SIG-M5 treated with dmso at 0.1 percent for 504 hours (cell line): ENCODE measurements at regions not wholly inside any gene's neighbourhood (a gene's known extent, or its start where the extent isn't known, plus 50 kb on each side); places are given as distances from the start of the nearest gene placed in this dataset.
"Not testable (repeated sequence)": the region's sequence is repeated elsewhere in the genome, so short reads cannot be mapped to it uniquely, and the experiment has no call there.

Source experiments
- DNase-seq: peaks from one replicate; lab custom pipeline; 2025; ENCODE audit not compliant: unreplicated experiment; lab: John Stamatoyannopoulos, UW

DNA sequence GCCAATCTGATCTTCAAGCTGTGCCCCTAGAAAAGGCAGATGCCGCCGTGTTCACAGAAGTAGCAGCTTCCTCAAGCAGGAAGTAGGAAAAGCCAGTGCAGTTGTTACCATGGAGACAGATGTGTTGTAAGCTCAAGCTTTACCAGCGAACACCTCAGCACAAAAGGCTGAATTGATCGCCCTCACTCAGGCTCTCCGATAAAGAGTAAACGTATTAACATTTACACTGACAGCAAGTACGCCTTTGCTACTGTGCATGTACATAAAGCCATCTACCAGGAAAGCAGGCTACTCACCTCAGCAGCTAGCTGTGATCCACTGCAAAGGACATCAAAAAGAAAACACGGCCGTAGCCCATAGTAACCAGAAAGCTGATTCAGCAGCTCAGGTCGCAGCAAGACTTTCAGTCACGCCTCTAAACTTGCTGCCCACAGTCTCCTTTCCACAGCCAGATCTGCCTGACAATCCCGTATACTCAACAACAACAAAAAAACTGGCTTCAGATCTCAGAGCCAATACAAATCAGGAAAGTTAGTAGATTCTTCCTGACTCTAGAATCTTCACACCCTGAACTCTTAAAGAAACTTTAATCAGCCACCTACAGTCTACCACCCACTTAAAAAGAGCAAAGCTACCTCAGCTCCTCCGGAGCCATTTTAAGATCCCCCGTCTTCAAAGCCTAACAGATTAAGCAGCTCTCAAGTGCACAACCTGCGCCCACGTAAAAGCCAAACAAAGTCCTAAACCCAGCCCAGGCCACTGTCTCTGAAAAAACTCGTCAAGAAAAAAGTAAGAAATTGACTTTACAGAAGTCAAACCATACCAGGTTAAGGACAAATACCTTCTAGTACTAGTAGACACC is 160.0 kb downstream of the DEFB131A start:
- peak; percentile 52 for DNase-seq

DNA sequence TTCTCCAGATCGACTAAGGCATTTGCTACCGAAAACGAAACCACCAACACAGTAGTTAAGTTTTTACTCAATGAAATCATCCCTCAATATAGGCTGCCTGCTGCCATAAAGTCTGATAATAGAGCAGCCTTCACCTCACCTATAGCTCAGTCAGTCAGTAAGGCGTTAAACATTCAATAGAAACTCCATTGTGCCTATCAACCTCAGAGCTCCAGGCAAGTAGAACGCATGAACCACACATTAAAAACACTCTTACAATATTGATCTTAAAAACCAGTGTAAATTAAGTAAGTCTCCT is 160.6 kb downstream of the DEFB131A start:
- DNase-seq: not testable (repeated sequence)

- no peak for DNase-seq
These were observed 164.1 kb downstream of the DEFB131A start for GRCh38 chr4:9608300-9608699.

GRCh38 chr4:9610321-9610720 is 166.1 kb downstream of the DEFB131A start:
- DNase-seq: not testable (repeated sequence)

GRCh38 chr4:9611101-9611500 is 166.9 kb downstream of the DEFB131A start:
- no peak for DNase-seq

DNA sequence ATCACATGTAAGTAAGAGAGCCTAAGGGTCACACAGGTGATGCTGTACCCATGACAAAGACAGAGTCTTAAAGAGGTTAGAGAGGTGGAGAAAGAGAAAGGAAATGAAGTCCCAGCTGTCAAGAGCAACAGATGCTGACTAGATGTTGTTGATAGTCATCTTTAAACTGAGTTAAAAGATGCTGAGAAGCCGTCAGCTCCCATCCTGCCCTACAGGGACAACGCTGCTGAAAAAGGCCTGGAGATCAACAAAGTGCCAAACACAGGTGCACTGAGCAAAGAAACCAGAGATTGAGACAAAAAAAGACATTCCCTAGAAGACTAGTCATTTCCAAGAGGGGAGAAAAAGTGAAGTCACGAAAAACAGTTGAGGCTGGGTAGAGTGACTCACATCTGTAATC is 145.0 kb upstream of the DRD5 start:
- not testable (repeated sequence) for DNase-seq

DNA sequence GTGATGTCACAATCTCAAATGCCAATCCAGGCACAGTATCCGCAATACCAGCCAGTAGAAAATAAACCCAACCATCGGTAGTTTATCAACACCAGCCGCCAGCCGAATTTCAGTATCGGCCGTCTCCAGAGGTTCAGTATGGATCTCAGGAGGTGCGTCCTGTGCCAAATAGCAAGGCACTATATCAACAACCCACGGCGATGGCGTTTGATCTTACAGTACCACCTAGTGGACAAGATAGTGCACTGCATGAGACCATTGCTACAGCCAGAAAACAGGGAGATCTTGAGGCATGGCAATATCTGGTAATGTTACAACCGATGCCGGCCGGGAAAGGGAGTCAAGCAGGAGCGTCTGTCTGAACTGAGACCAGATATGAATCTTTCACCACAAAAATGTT is 121.8 kb upstream of the DRD5 start:
- not testable (repeated sequence) for DNase-seq

- DNase-seq: not testable (repeated sequence)
These were observed 120.5 kb upstream of the DRD5 start for GRCh38 chr4:9660955-9661354.

GRCh38 chr4:9670725-9671124 is 110.7 kb upstream of the DRD5 start:
- not testable (repeated sequence) for DNase-seq

DNA sequence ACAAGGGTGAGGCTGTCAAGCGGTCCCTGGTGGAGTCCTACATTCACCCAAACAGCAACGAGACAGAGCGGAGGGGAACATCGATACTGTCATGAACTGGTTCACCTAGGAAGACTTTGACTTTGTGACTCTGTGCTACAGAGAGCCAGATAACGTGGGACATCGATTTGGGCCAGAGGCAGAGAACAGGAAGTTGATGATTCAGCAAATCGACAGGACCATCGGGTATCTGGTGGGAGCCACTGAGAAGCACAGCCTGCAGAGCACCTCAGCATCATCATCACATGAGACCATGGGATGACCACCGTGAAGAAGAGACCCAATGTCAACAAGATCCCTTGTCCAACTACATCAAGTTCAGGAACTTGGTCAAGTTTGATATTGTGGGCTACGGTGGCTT is 104.1 kb upstream of the DRD5 start:
- DNase-seq: not testable (repeated sequence)

GRCh38 chr4:9679704-9680478 is 101.5 kb upstream of the DRD5 start:
- DNase-seq: no peak

- not testable (repeated sequence) for DNase-seq
These were observed 98.3 kb upstream of the DRD5 start for GRCh38 chr4:9683174-9683573.

DNA sequence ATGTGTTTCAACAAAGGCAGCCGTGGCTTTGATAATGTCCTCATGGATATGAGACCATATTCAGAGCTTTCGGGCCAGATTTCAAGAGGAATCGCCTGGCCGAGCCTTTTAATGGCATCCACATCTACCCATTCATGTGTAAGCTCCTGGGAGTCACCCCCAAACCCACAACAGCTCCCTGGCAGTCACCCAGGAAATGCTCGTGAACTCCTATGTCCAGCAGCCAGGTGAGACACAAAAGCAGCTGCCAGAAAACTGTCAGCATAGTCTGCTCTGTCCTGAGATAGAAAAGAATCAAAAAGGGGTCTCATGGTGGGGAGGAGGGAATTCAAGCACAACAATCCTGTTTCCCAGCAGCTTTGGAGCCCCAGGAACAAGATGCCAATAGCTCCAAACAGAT is 96.4 kb upstream of the DRD5 start:
- DNase-seq: not testable (repeated sequence)

GRCh38 chr4:9685692-9686091 is 95.7 kb upstream of the DRD5 start:
- no peak for DNase-seq

GRCh38 chr4:9690636-9691237 is 90.7 kb upstream of the DRD5 start:
- not testable (repeated sequence) for DNase-seq

DNA sequence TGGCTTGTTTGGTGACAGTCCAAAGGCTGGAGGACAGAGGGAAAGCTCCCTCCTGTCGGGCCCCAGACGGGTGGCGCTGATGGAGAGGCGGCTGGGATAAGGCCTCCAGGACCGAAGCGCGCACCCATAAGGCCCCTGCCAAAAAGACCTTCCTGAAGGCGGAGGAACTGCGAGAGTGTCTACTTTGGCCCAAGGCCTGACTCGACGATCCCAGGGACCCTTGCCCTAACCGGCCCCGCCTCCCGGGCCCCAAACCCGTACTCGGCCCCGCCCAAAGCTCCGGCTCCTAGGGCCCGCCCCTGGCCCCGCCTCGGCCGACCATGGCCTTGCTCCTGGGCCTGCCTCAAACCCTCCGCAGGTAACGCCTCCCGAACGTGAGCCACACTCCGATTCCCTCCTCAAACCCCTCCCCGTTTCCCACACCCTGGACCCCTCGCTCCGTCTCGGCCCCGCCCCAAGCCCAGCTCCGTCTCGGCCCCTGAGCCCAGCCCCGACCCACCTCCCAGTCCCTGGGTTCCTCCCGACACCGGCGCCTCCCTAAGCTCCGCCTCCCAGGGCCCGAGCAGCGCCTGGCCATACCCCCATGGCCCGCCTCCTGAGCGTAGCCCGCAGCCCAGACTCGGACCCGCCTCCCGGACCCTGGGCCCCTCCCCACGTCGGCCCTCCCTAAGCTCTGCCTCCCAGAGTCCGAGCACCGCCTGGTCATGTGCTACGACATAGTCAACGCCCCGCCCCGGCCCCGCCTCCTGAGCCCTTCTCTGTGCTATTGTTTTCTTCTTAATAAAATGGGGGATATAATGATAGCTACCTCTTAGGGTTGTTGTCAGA is 90.0 kb upstream of the DRD5 start:
- DNase-seq: peak; percentile 80

GRCh38 chr4:9692791-9693491 is 88.5 kb upstream of the DRD5 start:
- DNase-seq: not testable (repeated sequence)

- not testable (repeated sequence) for DNase-seq
These were observed 87.0 kb upstream of the DRD5 start for GRCh38 chr4:9694403-9694802.

DNA sequence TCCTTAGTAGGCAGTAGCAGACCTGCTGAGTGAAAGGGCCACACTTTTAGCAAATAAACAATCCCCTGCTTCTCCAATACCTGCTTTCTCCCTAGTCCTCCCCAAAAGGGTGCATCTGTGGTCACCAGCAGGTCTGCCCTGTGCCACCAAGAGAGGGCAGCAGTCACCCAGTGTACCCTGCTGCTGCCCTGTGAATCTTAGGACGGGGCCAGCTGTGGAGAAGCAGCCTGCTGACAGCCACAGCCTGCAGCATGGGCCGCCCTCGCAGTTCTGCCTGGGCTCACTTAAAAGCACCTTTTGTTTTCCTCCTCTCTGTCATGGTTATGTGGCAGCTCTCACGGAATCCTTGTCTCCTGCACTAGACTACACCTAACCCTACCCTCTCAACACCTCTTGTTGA is 85.4 kb upstream of the DRD5 start:
- DNase-seq: not testable (repeated sequence)

DNA sequence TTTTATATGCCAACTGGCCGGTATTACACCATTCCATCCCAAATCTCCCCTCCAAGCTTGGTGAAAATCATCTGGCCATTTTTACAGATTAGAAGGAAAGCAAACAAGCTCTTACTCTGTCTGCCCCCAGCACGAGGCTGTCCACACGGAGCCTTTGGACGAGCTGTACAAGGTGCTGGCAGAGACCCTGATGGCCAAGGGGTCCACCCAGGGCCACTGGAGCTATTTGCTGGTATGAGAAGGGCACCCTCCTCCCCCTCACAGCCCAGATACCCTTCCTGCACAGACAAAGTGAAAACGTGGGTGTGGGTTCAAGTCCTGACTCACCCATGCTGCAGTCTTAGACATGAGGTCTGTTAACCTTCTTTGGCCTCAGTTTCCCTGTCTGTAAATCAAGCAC is 84.9 kb upstream of the DRD5 start:
- not testable (repeated sequence) for DNase-seq
